ENCODE measurements at regions not wholly inside any gene's neighbourhood (a gene's known extent, or its start where the extent isn't known, plus 50 kb on each side); places are given as distances from the start of the nearest gene placed in this dataset.

GRCh38 chr6:97563529-97563928, 280.5 kb upstream of the MMS22L start:
- DNase-seq (ENCODE audit: extremely low read depth, low read depth, low spot score), result no peak

DNA sequence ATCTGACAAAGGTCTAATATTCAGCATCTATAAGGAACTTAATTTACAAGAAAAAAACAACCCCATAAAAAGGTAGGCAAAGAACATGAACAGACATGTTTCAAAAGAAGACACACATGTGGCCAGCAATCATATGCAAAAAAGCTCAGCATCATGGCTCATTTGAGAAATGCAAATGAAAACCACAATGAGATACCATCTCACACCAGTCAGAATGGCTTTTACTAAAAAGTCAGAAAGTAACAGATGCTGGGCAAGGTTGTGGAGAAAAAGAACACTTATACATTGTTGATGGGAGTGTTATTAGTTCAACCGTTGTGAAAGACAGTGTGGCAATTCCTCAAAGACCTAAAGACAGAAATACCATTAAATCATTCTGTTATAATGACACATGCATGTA, 289.9 kb upstream of the MMS22L start:
- DNase-seq (ENCODE audit: extremely low read depth, low read depth, low spot score), result no peak

DNA sequence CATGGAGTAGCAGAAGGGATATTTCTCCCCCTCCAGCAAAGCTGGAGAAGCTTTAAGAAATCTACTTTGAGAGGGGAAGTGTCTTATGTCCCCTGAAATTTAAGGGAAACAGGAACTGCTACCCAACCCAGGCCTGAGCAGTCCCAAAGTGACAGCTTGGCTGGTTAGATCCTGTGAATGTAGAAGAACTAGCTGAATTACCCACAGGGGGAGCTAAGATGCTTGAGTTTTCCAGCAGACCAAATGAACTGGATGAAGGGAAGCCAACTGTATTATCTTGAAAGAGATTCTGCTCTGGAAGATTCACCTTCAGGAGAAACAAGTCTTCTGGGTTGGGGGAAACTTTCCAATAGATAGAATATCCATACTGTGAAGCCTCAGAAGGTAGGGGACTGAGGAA, 303.3 kb upstream of the MMS22L start:
- DNase-seq (ENCODE audit: extremely low read depth, low read depth, low spot score), result no peak

DNA sequence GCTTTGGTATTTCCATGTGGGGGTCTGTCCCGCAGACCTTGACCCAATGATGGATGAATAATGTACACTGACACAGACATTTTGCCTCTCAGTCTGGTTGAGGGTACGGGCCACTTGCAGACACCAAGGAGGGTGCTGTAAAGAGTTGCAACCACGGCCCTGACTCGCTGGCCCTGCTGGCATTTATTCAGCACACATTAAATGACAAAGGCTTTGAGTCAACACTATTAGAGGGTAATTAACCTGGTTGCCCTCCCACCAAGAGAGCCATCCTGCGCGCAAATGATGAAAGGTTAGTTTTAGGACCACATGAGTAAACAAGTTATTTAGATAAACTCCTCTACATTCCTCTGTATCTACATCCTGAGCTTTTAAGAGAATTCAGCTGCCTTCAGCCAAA, 308.9 kb upstream of the MMS22L start:
- no peak for DNase-seq (ENCODE audit: extremely low read depth, low read depth, low spot score)

DNA sequence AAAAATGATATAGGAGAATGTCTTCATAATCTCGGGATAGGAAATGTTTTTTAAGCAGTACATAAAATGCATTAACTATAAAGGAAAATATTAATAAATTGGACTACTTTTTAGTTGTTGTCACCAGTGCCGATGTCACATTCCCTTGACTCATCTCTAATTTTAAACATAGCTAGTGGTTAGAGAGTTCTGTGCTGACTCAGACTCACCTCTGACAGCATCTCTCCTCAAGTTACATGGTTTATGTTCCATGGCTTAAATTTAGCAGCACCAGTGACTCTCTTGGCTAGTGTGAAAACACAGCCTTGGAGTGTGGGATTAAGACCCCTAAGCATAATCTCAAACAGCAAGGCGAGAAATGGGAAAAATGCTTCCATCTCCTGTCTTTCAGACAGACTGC, 311.8 kb upstream of the MMS22L start:
- no peak for DNase-seq (ENCODE audit: extremely low read depth, low read depth, low spot score)

- no peak for DNase-seq (ENCODE audit: extremely low read depth, low read depth, low spot score)
Observed at GRCh38 chr6:97621111-97621510, 338.1 kb upstream of the MMS22L start.

GRCh38 chr6:97626671-97627441, 343.8 kb upstream of the MMS22L start:
- no peak for DNase-seq (ENCODE audit: extremely low read depth, low read depth, low spot score)

DNA sequence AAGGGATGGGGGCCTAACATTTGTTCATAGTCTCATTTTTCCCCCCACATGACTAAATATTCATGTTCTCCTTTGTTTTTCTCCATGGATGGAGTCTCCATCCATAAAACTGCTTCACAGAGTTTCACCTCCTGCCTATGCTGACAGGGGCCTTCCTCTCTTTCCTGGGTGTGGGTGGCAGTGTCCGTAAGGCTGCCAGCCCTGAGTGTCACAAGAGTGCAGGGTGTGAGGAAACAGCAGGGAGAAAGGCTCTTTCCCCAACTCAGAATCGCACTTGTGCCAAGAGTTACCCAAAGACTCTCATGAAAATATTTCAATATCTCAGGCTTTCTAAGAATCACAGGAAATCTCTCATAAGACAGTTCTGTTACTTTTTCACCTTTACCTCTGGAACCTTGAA, 346.2 kb upstream of the MMS22L start:
- DNase-seq (ENCODE audit: extremely low read depth, low read depth, low spot score), result no peak

DNA sequence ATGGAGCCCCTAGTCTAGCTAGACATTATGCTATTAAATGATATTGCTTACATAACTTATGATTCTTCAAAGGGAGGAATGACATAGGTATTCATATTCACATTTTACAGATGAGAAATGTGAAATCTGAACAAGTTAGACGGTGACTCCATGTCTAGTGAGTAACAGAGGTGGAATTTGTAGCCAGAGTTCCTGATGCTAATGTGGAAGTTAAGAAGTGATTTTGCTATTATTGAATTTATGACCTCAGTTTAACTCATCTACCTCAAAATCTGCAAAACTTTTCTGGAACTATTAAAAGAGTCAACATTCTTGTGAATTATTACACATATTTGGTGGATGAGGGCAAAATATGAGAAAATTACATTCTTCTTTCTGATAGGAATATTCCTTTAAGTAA, 347.6 kb upstream of the MMS22L start:
- DNase-seq (ENCODE audit: extremely low read depth, low read depth, low spot score), result no peak

GRCh38 chr6:97632341-97632740, 349.3 kb upstream of the MMS22L start:
- DNase-seq (ENCODE audit: extremely low read depth, low read depth, low spot score), result no peak

DNA sequence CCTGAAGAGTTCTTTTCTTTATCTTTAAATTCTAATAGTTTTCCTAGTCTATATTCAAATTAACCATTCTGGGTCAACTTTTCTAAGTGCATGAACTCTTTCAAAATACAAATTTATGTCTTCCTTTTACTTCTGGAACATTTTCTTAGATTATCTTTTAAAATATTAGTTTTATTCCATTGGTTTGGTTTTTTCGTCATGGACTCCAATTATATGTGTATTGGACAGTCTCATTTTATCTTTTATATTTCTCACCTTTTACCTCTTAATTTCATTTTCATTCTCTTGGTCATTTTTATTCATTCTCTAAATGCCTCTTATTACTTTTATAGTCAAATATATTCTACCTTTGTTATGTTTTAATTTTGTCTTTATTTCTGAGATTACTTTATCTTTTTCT, 356.7 kb upstream of the MMS22L start:
- no peak for DNase-seq (ENCODE audit: extremely low read depth, low read depth, low spot score)

- DNase-seq (ENCODE audit: extremely low read depth, low read depth, low spot score), result no peak
Observed at GRCh38 chr6:97644353-97644752, 361.3 kb upstream of the MMS22L start.

DNA sequence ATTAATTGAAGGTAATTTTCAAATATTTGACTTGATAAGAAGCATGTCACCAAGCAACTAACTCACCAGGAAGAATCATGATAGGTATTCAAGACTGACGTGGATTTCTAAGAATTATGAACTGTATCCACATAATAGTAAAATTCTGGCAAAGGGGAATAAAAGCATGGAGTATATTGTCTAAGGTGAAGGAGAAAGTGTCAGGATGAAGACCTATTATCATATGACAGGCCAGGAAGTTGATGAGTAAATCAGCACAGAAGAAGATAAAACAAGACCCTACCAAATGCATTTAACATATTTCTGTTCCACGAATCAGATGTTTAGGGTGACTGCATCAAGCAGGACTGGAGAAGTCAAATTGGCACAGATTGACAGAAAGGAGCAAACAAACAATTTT, 362.7 kb upstream of the MMS22L start:
- DNase-seq (ENCODE audit: extremely low read depth, low read depth, low spot score), result no peak

DNA sequence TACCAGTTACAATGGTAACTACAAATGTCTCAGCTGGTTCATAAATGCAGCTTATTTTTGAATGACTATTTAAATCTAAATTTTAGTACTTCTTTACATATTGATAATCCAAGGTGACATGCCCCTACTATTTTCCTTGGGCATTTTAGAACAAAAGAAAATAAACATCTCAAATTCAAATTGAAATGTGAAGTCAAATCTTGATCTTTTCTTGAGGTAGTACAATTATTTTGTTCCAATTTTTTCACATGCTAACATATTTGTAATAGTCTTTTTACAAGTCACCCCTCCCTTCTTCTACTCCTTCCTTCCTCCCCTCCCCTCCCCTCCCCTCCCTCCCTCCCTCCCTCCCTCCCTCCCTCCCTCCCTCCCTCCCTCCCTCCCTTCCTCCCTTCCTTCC, 370.1 kb upstream of the MMS22L start:
- no peak for DNase-seq (ENCODE audit: extremely low read depth, low read depth, low spot score)

- no peak for DNase-seq (ENCODE audit: extremely low read depth, low read depth, low spot score)
Observed at GRCh38 chr6:97653517-97653916, 370.5 kb upstream of the MMS22L start.

GRCh38 chr6:97654674-97655073, 371.7 kb upstream of the MMS22L start:
- no peak for DNase-seq (ENCODE audit: extremely low read depth, low read depth, low spot score)

DNA sequence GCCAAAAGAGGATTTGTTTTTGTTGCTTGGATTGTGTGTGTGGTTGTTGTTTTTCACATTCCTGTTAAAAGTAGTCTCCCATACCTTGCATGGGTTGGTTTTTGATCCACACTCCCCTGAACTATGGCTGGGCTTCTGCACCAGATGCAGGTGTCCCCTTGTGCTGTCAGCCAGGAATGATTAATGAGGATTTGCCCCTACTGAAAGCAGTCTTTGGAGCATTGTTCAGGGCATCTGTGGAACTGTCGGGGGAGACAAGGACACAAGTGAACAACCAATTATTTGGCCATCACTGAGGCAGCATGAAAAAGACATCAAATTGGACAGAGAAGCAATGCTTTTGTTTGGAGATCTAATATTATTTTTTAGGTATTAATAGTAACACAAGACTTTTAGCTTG, 373.2 kb upstream of the MMS22L start:
- DNase-seq (ENCODE audit: extremely low read depth, low read depth, low spot score), result no peak

GRCh38 chr6:97656706-97657350, 373.8 kb upstream of the MMS22L start:
- no peak for DNase-seq (ENCODE audit: extremely low read depth, low read depth, low spot score)

GRCh38 chr6:97658090-97658489, 375.1 kb upstream of the MMS22L start:
- no peak for DNase-seq (ENCODE audit: extremely low read depth, low read depth, low spot score)

DNA sequence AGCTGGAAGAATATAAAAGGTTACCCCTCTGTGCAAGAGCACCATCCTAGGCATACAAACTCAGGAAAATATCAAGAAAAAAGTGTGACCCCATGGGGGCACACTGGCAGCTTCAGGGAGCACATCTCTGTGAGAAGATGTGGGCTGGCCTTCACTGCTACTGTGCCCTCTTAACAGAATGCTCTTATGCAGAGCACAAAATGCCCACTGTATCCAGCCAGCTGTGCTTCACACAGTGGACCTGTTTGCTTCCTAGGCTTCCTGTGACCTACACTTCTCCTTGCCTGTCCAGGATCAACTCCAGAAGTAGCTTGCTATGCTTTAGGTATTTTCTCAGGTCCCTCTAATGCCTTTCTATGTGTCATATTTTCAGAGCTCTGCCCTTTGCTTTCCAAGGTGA, 380.2 kb upstream of the MMS22L start:
- no peak for DNase-seq (ENCODE audit: extremely low read depth, low read depth, low spot score)

DNA sequence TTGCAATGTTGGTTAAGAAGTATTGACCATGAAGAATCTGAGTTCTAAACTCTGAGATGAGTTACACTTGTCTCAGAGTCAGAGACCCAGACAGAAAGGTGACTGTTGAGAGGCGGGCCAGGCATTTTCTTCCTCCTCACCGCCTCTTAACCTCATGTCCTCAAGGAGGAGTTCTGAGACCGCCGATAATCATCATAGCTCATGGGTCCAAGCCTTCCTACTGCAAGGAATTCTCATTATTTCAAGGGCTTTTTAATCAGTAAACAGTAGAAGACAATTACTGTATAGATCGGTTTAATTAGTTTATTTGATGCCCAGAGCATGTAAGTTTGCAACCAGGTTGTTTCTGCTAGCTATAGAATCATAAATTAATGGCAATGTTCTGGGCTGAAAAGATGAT, 382.4 kb upstream of the MMS22L start:
- no peak for DNase-seq (ENCODE audit: extremely low read depth, low read depth, low spot score)

DNA sequence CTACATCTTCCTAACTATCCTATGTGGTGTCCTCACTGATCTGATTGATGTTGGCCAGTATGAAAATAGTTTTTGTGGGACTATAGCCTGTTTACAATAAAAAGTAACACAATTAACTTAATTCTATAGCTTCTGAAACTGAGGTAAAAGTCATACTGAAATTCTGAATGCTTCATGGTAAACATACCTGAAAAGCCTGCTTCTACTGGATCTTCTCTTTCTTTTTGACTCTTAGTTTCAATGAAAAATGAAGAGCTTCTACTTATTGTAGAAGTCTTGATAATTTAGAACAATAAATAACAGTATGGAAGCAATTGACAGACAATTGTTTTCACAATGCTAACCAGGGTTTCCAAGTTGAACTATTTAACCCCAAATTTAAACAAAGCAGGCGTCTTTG, 383.9 kb upstream of the MMS22L start:
- DNase-seq (ENCODE audit: extremely low read depth, low read depth, low spot score), result no peak

DNA sequence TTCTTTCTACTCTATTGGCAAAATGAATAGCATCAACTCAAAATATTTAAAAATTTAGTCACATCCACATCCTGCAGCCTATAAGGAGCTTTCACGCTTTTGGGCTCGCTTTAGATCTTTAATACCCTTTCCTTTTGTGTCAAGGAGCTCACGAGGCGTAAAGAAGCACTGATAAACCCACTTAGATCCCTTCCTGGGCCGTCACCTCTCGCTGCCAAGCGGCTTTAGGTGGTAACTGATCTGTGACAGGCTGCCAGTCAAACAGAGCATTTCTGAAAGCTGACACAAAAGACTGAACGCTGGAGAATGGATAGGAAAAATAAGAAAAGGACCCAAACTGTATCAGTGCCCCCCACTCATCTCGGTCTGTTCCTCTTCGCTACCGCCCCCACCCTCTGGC, 385.7 kb upstream of the MMS22L start:
- DNase-seq (ENCODE audit: extremely low read depth, low read depth, low spot score), result no peak
